ENCODE measurements at regions not wholly inside any gene's neighbourhood (a gene's known extent, or its start where the extent isn't known, plus 50 kb on each side); places are given as distances from the start of the nearest gene placed in this dataset.
"Not testable (repeated sequence)": the region's sequence is repeated elsewhere in the genome, so short reads cannot be mapped to it uniquely, and the experiment has no call there.

GRCh38 chr16:26474405-26474804, 592.3 kb upstream of the C16orf82 start:
- TF ChIP-seq CTCF (IDR thresholded peaks at IDR 0.05; ENCODE audit: low read depth, low read length, poor library complexity, severe bottlenecking); EZH2phosphoT487 (IDR thresholded peaks at IDR 0.05; ENCODE audit: borderline replicate concordance, low read length): not testable (repeated sequence)
